GM12892 (cell line): ENCODE measurements at regions not wholly inside any gene's neighbourhood (a gene's known extent, or its start where the extent isn't known, plus 50 kb on each side); places are given as distances from the start of the nearest gene placed in this dataset.

Experiments
- POLR2A ChIP-seq: IDR thresholded peaks from 2 replicates; pipeline ENCODE4 v1.6.1; 2011; ENCODE audit warnings: low read depth, low read length, control low read depth
- POLR2AphosphoS5 ChIP-seq: IDR thresholded peaks from 2 replicates; pipeline ENCODE4 v1.6.1; 2011; ENCODE audit warnings: low read depth, low read length, control low read depth

DNA sequence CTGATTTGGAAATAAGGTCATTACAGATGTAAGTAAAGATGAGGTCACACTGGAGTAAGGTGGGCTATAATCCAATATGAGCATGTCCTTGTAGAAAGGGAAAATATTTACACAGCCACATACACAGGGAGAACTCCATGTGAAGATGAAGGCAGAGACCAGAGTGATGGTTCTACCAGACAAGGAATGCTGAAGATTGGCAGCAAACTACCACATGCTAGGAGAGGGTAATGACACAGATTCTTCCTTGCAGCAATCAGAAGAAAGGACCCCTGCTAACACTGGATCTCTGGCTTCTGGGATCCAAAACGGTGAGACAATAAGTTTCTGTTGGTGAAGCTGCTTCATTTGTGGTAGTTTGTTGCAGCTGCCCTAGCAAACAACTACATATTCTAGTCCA is 56.0 kb upstream of the SPTSSB start:
- TF ChIP-seq POLR2A (no peak), POLR2AphosphoS5 (no peak)
